ENCODE measurements at regions not wholly inside any gene's neighbourhood (a gene's known extent, or its start where the extent isn't known, plus 50 kb on each side); places are given as distances from the start of the nearest gene placed in this dataset.

GRCh38 chr1:80931178-80931577 is 869.6 kb upstream of the ADGRL2 start:
- no peak for DNase-seq

DNA sequence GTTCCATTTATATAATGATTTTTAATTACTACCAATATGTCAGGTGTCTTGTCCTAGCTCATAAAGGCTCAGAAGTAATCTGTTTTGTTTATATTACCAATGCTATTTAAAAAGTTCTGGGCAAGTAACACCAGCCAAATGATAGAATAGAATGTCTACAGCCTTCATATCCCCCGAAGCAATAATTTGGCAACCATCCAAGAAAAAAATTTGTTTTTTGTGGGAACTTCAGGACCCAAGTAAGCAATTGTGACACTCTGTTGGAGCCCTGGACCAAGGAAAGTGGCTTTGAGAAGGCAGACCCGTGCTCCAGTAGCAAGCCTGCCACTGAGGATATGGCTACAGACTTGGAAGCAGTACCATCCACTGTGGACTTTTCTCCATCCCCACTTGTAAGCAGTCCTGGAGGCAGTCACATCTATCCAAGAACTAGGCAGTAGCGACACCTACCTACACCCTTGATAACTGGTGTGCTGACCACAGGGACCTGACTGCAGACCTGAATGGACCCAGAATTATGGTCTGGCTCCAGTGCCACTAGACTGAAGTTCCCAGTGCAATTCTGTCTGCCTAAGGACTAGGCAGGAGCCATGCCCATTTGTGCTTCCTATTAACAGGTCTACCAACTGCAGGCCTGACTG is 870.7 kb upstream of the ADGRL2 start:
- no peak for DNase-seq

- no peak for DNase-seq
Measured at GRCh38 chr1:80926531-80926930, 874.2 kb upstream of the ADGRL2 start.

DNA sequence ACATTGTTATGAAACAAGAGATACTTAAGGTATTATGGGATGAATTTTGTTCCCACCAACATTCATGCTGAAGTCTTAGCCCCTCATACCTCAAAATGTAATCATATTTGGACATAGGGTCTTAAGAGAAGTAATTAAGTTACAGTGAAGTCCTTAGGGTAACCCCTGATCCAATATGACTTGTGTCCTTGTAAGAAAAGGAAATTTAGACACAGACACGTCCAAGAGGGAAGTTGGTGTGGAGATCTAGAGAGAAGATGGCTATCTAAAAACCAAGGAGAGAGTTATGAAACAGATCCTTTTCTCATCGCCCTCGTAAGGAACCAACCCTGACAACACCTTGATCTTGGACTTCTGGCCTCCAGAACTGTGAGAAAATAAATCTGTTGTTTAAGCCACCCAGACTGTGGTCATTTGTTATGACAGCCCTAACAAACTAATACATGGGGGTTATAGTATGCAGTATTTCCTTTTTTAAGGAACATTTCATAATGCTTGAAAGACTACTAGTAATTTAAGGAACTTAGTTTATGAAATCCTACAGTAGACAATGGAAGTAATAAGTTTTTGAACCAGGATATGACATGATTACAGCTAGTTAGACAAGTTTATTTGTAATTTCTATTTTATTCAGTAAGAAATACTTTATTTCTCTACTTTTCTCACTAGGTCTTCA is 875.5 kb upstream of the ADGRL2 start:
- no peak for DNase-seq

- DNase-seq: no peak
Measured at GRCh38 chr1:80924290-80924689, 876.4 kb upstream of the ADGRL2 start.

GRCh38 chr1:80922906-80923305 is 877.8 kb upstream of the ADGRL2 start:
- DNase-seq: no peak

GRCh38 chr1:80919426-80919825 is 881.3 kb upstream of the ADGRL2 start:
- DNase-seq: no peak

DNA sequence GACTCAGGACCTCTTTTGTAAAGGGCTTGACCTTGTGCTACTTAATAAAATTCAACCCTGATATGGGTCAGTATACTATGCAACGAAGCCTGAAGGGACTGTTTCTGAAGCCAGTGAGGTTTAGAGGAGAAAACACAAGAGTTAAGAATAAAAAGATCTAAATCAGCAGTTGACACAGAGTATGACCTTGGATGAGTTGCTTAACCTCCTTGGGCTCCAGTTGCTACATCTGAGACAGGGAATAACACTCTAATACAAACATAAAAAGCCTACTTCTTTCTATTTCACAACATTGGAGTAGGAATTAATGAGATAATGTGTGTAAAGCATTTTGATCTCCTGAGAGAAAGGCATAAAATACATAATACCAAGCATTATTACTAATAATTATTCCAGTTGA is 882.4 kb upstream of the ADGRL2 start:
- no peak for DNase-seq

GRCh38 chr1:80917826-80918225 is 882.9 kb upstream of the ADGRL2 start:
- DNase-seq: no peak

GRCh38 chr1:80917225-80917624 is 883.5 kb upstream of the ADGRL2 start:
- DNase-seq: no peak

DNA sequence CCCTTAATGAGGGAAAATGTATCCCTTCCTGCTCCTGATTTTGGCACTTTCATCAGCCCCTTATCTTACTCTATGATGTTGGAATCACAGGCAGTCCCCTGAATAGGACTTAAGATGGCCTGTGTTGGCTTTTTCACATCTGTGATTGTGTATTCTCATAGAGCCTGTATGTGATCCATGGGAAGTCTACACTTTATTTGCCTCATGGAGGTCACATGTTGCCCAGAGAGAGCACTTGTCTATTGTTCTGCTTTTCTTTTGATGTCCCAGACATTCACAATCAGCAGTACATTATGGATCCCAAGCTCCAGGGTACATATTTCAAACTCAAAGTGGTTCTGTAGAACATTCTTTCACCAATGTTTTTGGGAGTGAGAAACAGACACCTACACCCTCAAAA is 885.2 kb upstream of the ADGRL2 start:
- no peak for DNase-seq

GRCh38 chr1:80910426-80910825 is 890.3 kb upstream of the ADGRL2 start:
- DNase-seq: no peak

GRCh38 chr1:80909172-80909784 is 891.5 kb upstream of the ADGRL2 start:
- DNase-seq: no peak

- DNase-seq: no peak
Measured at GRCh38 chr1:80896781-80897356, 903.9 kb upstream of the ADGRL2 start.

GRCh38 chr1:80894921-80895320 is 905.8 kb upstream of the ADGRL2 start:
- DNase-seq: no peak

- DNase-seq: no peak
Measured at GRCh38 chr1:80893115-80893514, 907.6 kb upstream of the ADGRL2 start.

DNA sequence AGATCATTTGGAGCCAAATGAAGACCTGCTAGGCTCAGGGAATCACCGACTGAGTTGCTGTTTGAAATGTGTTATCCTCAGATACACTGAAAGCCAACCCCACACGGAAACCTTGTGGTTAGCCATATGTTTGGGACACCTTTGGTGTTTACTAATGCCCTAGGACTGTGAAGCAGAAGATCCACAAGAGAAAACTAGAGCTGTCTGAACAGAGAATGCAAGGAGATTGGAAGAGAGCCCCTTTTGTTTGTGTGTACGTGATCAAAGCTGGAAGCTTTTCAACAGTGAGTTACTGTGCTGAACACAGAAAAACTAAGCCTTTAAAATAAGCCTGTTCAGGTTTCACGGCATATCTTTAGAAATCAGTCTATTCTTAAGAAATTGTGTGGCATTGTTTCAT is 908.2 kb upstream of the ADGRL2 start:
- DNase-seq: no peak

DNA sequence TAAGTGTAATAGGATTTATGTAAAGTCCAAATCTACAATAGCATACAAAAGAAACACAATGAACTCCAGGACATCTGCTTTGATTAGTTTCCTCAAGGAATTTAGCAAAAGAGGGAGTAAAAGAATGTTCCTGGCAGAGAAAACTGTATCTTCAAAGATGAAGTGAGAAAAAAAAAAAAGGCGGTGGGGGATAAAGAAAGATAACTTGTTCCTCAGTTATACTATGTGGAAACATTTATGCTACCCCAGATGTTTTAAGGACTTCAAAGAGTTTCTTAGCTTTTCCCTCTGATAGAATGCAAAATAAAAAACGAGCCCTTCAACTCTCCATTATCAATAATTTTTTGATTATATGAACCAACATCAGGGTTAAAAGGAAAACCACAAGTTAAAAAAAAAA is 908.9 kb upstream of the ADGRL2 start:
- no peak for DNase-seq

DNA sequence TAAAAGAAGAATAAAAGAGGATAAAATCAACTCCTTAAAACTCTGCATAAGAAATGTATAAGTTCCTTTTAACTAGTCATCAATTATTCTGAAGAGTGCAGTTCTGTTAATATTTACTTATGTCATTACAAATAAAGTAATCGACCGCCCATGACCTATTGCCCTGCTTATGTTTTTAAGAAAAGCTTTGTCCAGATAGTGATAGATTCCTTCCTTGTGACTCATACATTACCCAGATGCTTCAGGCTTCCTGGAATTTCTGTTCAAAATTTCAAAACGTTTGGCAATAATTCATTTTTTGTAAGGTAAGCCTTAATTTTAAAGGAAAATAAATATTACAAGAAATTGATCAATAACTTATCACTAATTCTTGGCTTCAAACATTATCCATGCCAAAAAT is 918.2 kb upstream of the ADGRL2 start:
- no peak for DNase-seq

GRCh38 chr1:80878343-80878742 is 922.4 kb upstream of the ADGRL2 start:
- DNase-seq: no peak

DNA sequence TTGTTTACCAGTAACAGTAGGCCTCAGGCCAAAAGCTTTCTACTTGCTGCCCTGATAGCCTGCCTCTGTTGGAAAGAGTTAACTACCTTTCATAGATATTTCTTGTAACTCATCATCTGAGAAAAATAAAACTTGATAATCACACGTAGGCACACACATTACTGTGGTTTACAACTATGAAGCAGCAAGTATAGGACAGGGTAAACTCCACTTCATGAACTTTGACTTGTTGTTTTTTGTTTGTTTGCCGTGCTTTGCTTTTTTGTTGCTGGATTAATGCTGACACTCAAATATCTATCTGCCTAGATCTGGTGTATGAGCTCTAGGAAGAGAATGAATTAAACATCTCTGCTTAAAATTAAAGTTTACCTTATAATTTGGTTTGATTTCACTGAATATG is 924.7 kb upstream of the ADGRL2 start:
- DNase-seq: no peak

GRCh38 chr1:80869299-80869698 is 931.4 kb upstream of the ADGRL2 start:
- DNase-seq: no peak

DNA sequence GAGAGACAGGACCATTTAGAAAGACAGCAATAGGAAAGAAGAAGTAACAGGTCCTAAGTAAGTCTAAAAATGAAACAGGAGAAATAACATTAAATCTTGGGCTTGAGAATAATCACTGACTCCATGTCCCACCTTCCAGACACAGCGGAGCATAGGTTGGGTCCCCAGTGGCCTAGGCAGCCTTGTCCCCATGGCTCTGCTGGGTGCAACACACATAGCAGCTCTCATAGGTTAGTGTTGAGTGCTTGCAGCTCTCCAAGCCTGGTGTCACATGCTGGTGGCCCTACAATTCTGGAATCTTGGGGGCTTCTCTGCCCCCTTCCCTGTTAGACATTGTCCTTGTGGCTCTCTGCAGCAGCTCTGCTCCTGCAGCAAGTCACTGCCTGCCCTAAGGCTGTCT is 952.8 kb upstream of the ADGRL2 start:
- no peak for DNase-seq

- DNase-seq: no peak
Measured at GRCh38 chr1:80846966-80847365, 953.8 kb upstream of the ADGRL2 start.

Data from CD4-positive, alpha-beta T cell treated with Interleukin-15 for 1 hour (primary cell).